Tibial artery (tissue), 4 donors: ENCODE measurements at regions not wholly inside any gene's neighbourhood (a gene's known extent, or its start where the extent isn't known, plus 50 kb on each side); places are given as distances from the start of the nearest gene placed in this dataset.
"Not testable (repeated sequence)": the region's sequence is repeated elsewhere in the genome, so short reads cannot be mapped to it uniquely, and the experiment has no call there.

ENCODE experiments used
- DNase-seq, 2 donors: peaks; one replicate each; pipeline ENCODE4 v3.0.0-alpha.2; 2019
- H3K27ac ChIP-seq, 2 donors: fragments of 200-600 bp; sonication (generic) in 1 of 2; 1 replicate in 1 of 2; 2 replicates in 1 of 2; pipeline ENCODE4 v1.5.1; 2018 to 2019; ENCODE audit warnings: mild to moderate bottlenecking in 1 of 2
- H3K27me3 ChIP-seq, 2 donors: fragments of 200-600 bp; sonication (generic) in 1 of 2; one replicate each; pipeline versions ENCODE4 v1.5.1 to v1.6.0; 2016 to 2019
- H3K36me3 ChIP-seq, 3 donors: fragments of 200-600 bp; sonication (generic) in 2 of 3; one replicate each; pipeline ENCODE4 v1.5.1; 2016 to 2019; ENCODE audit warnings: mild to moderate bottlenecking in 2 of 3
- H3K4me1 ChIP-seq, 4 donors: fragments of 200-600 bp; sonication (generic) in 2 of 4; 1 replicate in 3 of 4; 2 replicates in 1 of 4; pipeline ENCODE4 v1.5.1; 2016 to 2019
- H3K4me3 ChIP-seq, 2 donors: fragments of 200-600 bp; sonication (generic) in 1 of 2; 1 replicate in 1 of 2; 2 replicates in 1 of 2; pipeline ENCODE4 v1.5.1; 2018 to 2019; ENCODE audit warnings: mild to moderate bottlenecking in 2 of 2
- H3K9me3 ChIP-seq, 3 donors: fragments of 200-600 bp; sonication (generic) in 1 of 3; one replicate each; pipeline ENCODE4 v1.5.1; 2016 to 2019
- intact Hi-C: fragments of 100-400 bp; cut with DNase I; formaldehyde crosslinking; loops from one replicate; pipeline ENCODE4 v1.15.0; 2023; ENCODE audit warnings: low total_unique reads
- TF ChIP-seq, protein P1 (sequence below), 2 experiments: fragments of 200-600 bp in 1 of 2; fragments of 450-650 bp in 1 of 2; IDR thresholded peaks; one replicate each; pipeline ENCODE4 v1.5.1; 2017 to 2019; ENCODE audit warnings: antibody characterized with exemption in 2 of 2, mild to moderate bottlenecking in 1 of 2, moderate library complexity in 1 of 2

DNA sequence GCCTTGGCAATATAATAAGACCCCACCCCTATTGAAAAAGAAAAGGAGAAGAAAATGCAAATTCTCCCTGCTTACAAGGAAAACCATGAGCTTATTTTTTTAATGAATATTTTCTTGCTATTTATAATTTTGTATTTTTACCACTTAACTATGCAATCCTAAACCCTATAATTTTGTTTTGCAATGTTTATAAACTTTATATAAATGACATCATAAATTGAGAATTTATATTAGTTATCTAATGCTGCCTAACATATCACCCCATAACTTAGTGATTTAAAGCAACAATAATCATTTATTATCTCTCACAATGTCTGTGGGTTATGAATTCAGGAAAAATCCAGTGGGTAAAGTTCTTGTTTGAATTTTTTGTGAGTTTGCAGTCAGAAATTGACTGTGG lies 369.1 kb downstream of the TAF11L14 start:
- DNase-seq, result no peak
- TF ChIP-seq, protein P1, sequence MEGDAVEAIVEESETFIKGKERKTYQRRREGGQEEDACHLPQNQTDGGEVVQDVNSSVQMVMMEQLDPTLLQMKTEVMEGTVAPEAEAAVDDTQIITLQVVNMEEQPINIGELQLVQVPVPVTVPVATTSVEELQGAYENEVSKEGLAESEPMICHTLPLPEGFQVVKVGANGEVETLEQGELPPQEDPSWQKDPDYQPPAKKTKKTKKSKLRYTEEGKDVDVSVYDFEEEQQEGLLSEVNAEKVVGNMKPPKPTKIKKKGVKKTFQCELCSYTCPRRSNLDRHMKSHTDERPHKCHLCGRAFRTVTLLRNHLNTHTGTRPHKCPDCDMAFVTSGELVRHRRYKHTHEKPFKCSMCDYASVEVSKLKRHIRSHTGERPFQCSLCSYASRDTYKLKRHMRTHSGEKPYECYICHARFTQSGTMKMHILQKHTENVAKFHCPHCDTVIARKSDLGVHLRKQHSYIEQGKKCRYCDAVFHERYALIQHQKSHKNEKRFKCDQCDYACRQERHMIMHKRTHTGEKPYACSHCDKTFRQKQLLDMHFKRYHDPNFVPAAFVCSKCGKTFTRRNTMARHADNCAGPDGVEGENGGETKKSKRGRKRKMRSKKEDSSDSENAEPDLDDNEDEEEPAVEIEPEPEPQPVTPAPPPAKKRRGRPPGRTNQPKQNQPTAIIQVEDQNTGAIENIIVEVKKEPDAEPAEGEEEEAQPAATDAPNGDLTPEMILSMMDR (IDR thresholded peaks at IDR 0.05), result no peak
- Histone ChIP-seq H3K27me3 (no peaks in the 10 kb centered on the region), H3K27ac (no peak overlapping the region), H3K4me3 (no peak overlapping the region), H3K4me1 (no peaks in the 10 kb centered on the region), H3K36me3 (no peaks in the 10 kb centered on the region), H3K9me3 (no peaks in the 10 kb centered on the region)
- intact Hi-C loops, result no loop called here

DNA sequence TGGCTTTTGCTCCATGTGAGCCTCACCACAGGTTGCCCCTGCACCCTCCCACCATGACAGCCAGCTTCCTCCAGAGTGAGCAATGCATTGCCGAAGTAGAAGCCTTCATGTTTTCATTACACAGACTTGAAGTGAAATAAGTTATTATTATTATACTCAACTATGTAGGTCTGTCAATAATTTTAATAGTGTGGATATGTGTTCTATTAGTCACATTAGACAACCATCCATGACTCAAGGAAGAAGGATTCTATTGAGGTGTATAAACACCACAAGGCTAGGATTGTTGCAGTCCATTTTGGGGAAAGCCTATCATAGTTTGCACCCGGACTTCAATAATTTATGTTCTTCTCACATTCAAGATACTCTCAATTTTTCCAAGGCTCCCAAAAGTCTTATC lies 369.5 kb downstream of the TAF11L14 start:
- Histone ChIP-seq H3K27me3 (no peaks in the 10 kb centered on the region), H3K9me3 (no peaks in the 10 kb centered on the region), H3K27ac (no peak overlapping the region), H3K36me3 (no peaks in the 10 kb centered on the region), H3K4me3 (no peak overlapping the region), H3K4me1 (no peaks in the 10 kb centered on the region)
- no peak for DNase-seq
- intact Hi-C loops, result no loop called here
- TF ChIP-seq, protein P1 (IDR thresholded peaks at IDR 0.05), result no peak

DNA sequence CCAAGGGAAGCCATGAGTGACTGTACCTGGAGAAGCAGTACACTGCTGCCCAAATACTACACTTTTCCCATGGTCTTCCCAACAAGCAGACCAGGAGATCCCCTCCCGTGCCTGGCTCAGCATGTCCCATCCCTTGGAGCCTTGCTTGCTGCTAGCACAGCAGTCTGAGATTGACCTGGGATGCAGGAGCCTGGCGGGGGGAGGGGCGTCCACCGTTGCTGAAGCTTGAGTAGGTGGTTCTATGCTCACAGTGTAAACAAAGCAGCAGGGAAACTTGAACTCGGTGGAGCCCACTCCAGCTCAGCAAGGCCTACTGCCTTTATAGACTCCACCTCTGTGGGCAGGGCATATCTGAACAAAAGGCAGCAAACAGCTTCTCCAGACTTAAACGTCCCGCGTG lies 372.0 kb downstream of the TAF11L14 start:
- DNase-seq, H3K9me3 ChIP-seq, H3K36me3 ChIP-seq, H3K4me1 ChIP-seq, H3K4me3 ChIP-seq, H3K27ac ChIP-seq, H3K27me3 ChIP-seq, intact Hi-C loops: not testable (repeated sequence)

DNA sequence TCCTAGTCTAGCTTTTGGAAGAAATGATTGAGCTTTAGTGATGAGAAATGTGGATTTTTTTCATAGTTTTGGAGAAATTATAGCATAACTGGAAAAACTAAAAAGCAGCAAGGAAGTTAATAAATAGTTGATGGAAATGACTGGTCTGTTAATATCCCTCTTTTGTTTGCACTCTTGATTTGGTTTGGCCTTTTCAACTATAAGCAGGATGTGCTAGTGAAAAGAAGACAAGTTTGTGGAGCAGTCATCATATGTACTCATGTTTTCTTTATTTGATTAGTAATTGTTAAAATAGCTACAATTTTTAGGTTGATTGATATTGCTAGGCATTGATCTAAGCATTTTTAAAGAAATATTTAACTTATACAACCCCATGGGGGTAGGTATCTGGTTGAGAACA lies 374.7 kb downstream of the TAF11L14 start:
- TF ChIP-seq, protein P1 (IDR thresholded peaks at IDR 0.05), result no peak
- Histone ChIP-seq H3K27ac (no peak overlapping the region), H3K4me3 (no peak overlapping the region), H3K4me1 (no peaks in the 10 kb centered on the region), H3K9me3 (no peaks in the 10 kb centered on the region), H3K36me3 (no peaks in the 10 kb centered on the region), H3K27me3 (no peaks in the 10 kb centered on the region)
- DNase-seq, result no peak
- intact Hi-C loops, result no loop called here

DNA sequence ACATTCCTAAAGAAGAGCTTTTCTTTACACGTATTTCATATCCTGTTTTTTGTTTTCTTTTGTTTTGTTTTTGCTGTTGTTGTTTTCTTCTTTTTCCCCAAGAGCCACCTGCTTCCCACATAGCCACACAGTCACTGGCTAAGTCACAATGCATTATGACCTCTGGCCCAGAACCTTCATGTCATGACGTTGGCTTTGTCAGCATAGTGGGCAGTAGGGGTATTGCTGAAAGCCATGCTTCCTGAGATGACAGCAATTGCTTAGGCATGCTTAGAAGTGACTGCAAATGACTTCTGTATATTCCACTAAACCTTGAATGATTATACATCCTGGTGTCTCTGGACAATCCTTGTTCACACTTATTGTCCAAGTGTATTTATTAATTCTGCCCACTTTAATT lies 375.8 kb downstream of the TAF11L14 start:
- no peak for DNase-seq
- H3K9me3 ChIP-seq, result no peaks in the 10 kb centered on the region
- H3K27me3 ChIP-seq, result no peaks in the 10 kb centered on the region
- intact Hi-C loops, result no loop called here
- no peaks in the 10 kb centered on the region for H3K4me1 ChIP-seq
- TF ChIP-seq, protein P1 (IDR thresholded peaks at IDR 0.05), result no peak
- H3K27ac ChIP-seq, result no peak overlapping the region
- H3K36me3 ChIP-seq, result no peaks in the 10 kb centered on the region
- H3K4me3 ChIP-seq, result no peak overlapping the region

DNA sequence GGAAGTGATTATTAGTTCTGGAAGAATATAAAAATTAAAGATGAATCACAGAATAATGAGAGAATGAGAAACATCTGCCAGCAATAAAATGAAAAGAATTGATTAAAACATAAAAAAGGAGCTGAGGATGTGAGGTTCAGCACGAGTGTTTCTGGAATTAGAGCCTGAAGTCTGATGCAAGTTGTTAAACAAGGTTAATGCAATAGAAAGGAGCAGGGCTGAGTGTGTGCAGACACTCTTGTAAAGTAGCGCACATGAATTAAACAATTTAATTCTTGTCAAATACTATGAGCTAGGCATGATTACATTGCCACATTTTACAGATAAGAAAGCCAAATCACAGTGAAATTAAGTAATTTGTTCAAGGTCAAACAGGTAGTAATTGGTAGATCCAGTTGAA lies 384.2 kb downstream of the TAF11L14 start:
- H3K4me1 ChIP-seq, result no peaks in the 10 kb centered on the region

More for the DNA sequence above, 384.2 kb downstream of the TAF11L14 start:
- Histone ChIP-seq H3K4me3 (no peak overlapping the region), H3K27me3 (no peaks in the 10 kb centered on the region), H3K9me3 (no peaks in the 10 kb centered on the region), H3K36me3 (no peaks in the 10 kb centered on the region), H3K27ac (no peak overlapping the region)
- no peak for DNase-seq
- TF ChIP-seq, protein P1 (IDR thresholded peaks at IDR 0.05), result no peak
- intact Hi-C loops, result no loop called here
